ENCODE measurements at regions not wholly inside any gene's neighbourhood (a gene's known extent, or its start where the extent isn't known, plus 50 kb on each side); places are given as distances from the start of the nearest gene placed in this dataset.

GRCh38 chr10:25698638-25699037, 235.4 kb upstream of the MYO3A start:
- no peaks in the 10 kb centered on the region for H3K9me3 ChIP-seq
- no peak for TF ChIP-seq CTCF (IDR thresholded peaks at IDR 0.05)

GRCh38 chr10:25699631-25700030, 234.4 kb upstream of the MYO3A start:
- ATAC-seq (no peak), DNase-seq (no peak)
- no peak for TF ChIP-seq CTCF (IDR thresholded peaks at IDR 0.05)
- Histone ChIP-seq H3K4me3 (no peak overlapping the region), H3K27ac (no peak overlapping the region), H3K36me3 (no peaks in the 10 kb centered on the region), H3K9me3 (no peaks in the 10 kb centered on the region), H3K4me1 (no peaks in the 10 kb centered on the region), H3K27me3 (no peaks in the 10 kb centered on the region)
- intact Hi-C loops (cut with DNase I) = no loop called here

More at GRCh38 chr10:25698638-25699037, 235.4 kb upstream of the MYO3A start:
- no peak for DNase-seq
- ATAC-seq = no peak
- H3K36me3 ChIP-seq = no peaks in the 10 kb centered on the region
- no peak overlapping the region for H3K4me3 ChIP-seq
- intact Hi-C loops (cut with DNase I) = no loop called here
- H3K4me1 ChIP-seq = no peaks in the 10 kb centered on the region
- no peak overlapping the region for H3K27ac ChIP-seq
- no peaks in the 10 kb centered on the region for H3K27me3 ChIP-seq

- ATAC-seq = no peak
- H3K4me1 ChIP-seq = no peaks in the 10 kb centered on the region
- no peak overlapping the region for H3K4me3 ChIP-seq
- DNase-seq = no peak
- no peaks in the 10 kb centered on the region for H3K9me3 ChIP-seq
- intact Hi-C loops (cut with DNase I) = no loop called here
- no peak overlapping the region for H3K27ac ChIP-seq
- no peaks in the 10 kb centered on the region for H3K36me3 ChIP-seq
- H3K27me3 ChIP-seq = no peaks in the 10 kb centered on the region
- no peak for TF ChIP-seq CTCF (IDR thresholded peaks at IDR 0.05)
These were observed 232.4 kb upstream of the MYO3A start for GRCh38 chr10:25701652-25702051.

- Histone ChIP-seq H3K27me3 (no peaks in the 10 kb centered on the region), H3K9me3 (no peaks in the 10 kb centered on the region), H3K4me1 (no peaks in the 10 kb centered on the region), H3K36me3 (no peaks in the 10 kb centered on the region), H3K27ac (no peak overlapping the region), H3K4me3 (no peak overlapping the region)
- peak; percentile 23 for ATAC-seq
- no peak for TF ChIP-seq CTCF (IDR thresholded peaks at IDR 0.05)
- intact Hi-C loops (cut with DNase I) = no loop called here
- no peak for DNase-seq
These were observed 229.4 kb upstream of the MYO3A start for GRCh38 chr10:25704622-25705021.

- DNase-seq (no peak), ATAC-seq (no peak)
- Histone ChIP-seq H3K4me1 (no peaks in the 10 kb centered on the region), H3K27me3 (no peaks in the 10 kb centered on the region), H3K36me3 (no peaks in the 10 kb centered on the region), H3K9me3 (no peaks in the 10 kb centered on the region), H3K27ac (no peak overlapping the region), H3K4me3 (no peak overlapping the region)
- intact Hi-C loops (cut with DNase I) = no loop called here
- TF ChIP-seq CTCF (IDR thresholded peaks at IDR 0.05) = no peak
These were observed 226.5 kb upstream of the MYO3A start for GRCh38 chr10:25707572-25707971.

- DNase-seq = no peak
- H3K4me3 ChIP-seq = no peak overlapping the region
- H3K27ac ChIP-seq = no peak overlapping the region
- H3K9me3 ChIP-seq = no peaks in the 10 kb centered on the region
- no peaks in the 10 kb centered on the region for H3K27me3 ChIP-seq
- H3K36me3 ChIP-seq = no peaks in the 10 kb centered on the region
- intact Hi-C loops (cut with DNase I) = no loop called here
- TF ChIP-seq CTCF (IDR thresholded peaks at IDR 0.05) = no peak
- no peak for ATAC-seq
- no peaks in the 10 kb centered on the region for H3K4me1 ChIP-seq
These were observed 225.9 kb upstream of the MYO3A start for GRCh38 chr10:25707976-25708671.

All from upper lobe of right lung (tissue), 1 donor.